HuH-7 (cell line): ENCODE measurements at regions not wholly inside any gene's neighbourhood (a gene's known extent, or its start where the extent isn't known, plus 50 kb on each side); places are given as distances from the start of the nearest gene placed in this dataset.
"Not testable (repeated sequence)": the region's sequence is repeated elsewhere in the genome, so short reads cannot be mapped to it uniquely, and the experiment has no call there.

Experiments
- DNase-seq: peaks from one replicate; pipeline ENCODE4 v3.0.0; 2011; ENCODE audit warnings: low spot score

GRCh38 chr2:11072550-11072949 lies 82.7 kb upstream of the SLC66A3 start:
- DNase-seq = no peak

GRCh38 chr2:11073251-11073650 lies 82.0 kb upstream of the SLC66A3 start:
- peak; percentile 44 for DNase-seq

GRCh38 chr2:11073776-11074175 lies 81.5 kb upstream of the SLC66A3 start:
- no peak for DNase-seq

- DNase-seq = no peak
These were observed 80.9 kb upstream of the SLC66A3 start for GRCh38 chr2:11074246-11074820.

- DNase-seq = no peak
These were observed 80.0 kb upstream of the SLC66A3 start for GRCh38 chr2:11075221-11075620.

- DNase-seq = no peak
These were observed 77.9 kb upstream of the SLC66A3 start for GRCh38 chr2:11077411-11077810.

GRCh38 chr2:11079136-11079824 lies 76.0 kb upstream of the SLC66A3 start:
- DNase-seq = no peak

GRCh38 chr2:11080253-11081115 lies 74.8 kb upstream of the SLC66A3 start:
- DNase-seq = no peak

- no peak for DNase-seq
These were observed 72.4 kb upstream of the SLC66A3 start for GRCh38 chr2:11082880-11083279.

GRCh38 chr2:11088821-11089220 lies 66.4 kb upstream of the SLC66A3 start:
- DNase-seq = not testable (repeated sequence)

- DNase-seq = no peak
These were observed 65.1 kb upstream of the SLC66A3 start for GRCh38 chr2:11090187-11090586.

GRCh38 chr2:11092701-11093335 lies 62.4 kb upstream of the SLC66A3 start:
- DNase-seq = no peak

- DNase-seq = no peak
These were observed 61.8 kb upstream of the SLC66A3 start for GRCh38 chr2:11093467-11093866.

GRCh38 chr2:11094021-11094810 lies 61.1 kb upstream of the SLC66A3 start:
- no peak for DNase-seq

- no peak for DNase-seq
These were observed 58.7 kb upstream of the SLC66A3 start for GRCh38 chr2:11096591-11096990.

- DNase-seq = no peak
These were observed 58.1 kb upstream of the SLC66A3 start for GRCh38 chr2:11097038-11097720.

- DNase-seq = no peak
These were observed 57.3 kb upstream of the SLC66A3 start for GRCh38 chr2:11097854-11098387.

GRCh38 chr2:11099122-11100065 lies 55.9 kb upstream of the SLC66A3 start:
- DNase-seq = no peak

GRCh38 chr2:11100130-11100529 lies 55.1 kb upstream of the SLC66A3 start:
- no peak for DNase-seq

- DNase-seq = no peak
These were observed 54.3 kb upstream of the SLC66A3 start for GRCh38 chr2:11100976-11101375.
